NCI-H187 treated with DMSO at 0.1 percent for 48 hours (cell line): ENCODE measurements at regions not wholly inside any gene's neighbourhood (a gene's known extent, or its start where the extent isn't known, plus 50 kb on each side); places are given as distances from the start of the nearest gene placed in this dataset.

Experiments used
- DNase-seq: peaks from one replicate; lab custom pipeline; 2025; lab: John Stamatoyannopoulos, UW

DNA sequence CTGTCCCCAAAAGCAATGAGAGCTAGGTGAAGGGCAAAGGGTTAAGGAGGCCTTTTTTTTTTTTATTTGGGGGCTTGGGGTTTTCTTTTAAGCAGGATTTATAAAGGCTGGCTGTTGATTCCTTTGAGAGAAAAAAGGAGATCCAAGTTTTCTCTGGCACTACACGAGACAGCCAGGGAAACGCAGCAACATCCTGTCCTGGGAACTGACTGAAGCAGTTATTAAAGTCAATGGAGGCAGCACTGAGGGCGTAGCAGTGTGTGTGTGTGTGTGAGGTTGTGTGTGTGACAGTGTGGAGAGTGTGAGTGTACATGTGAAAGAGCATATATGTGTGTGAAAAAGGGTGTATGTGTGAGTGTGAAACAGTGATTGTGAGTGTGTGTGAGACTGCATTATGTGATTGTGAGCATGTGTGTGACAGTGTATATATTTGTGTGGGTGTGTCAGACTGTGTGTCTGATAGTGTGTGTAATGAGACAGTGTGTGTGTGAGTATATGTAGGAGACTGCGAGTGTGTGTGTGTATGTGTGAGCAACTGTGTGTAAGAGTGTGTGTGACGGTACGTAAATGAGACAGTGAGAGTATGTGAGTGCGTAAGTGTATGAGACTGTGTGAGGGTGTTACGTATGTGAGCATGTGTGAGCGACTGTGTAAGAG lies 65.9 kb upstream of the TIAM1 start:
- no peak for DNase-seq

DNA sequence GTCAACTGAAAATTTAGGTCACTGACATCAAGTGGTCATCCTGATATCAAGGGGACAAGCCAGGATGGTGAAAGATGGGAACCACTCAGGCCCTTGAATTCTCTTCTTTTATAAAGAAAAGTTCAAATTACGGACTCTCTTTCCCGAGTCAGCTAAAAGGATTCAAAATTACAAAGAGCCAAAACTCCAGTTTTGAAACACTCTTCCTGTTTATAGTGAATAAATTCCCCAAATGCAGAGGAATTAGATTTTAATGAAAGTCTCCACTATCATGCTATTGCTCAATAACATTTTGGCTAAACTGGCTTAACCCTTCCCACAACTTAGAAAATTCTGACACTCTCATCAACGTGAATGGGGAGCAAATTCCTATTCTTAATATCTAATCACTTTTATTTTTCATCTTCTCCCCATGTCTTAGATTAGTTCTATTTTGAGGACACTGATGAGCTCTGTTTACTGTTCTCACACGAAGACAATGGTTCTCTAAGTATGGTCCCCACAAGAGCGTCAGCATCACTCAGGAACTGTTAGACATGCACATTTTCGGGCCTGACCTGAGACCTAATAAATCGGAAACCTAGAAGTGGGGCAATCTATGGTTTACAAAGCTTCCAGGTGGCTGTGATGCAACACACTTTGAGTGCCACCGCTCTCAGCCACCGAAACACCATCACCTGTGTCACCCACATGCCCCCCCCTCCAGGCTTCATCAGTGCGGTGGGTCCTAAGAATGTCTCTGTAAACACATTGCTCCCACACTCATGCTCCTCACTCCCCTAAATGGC lies 64.4 kb upstream of the TIAM1 start:
- DNase-seq = no peak

DNA sequence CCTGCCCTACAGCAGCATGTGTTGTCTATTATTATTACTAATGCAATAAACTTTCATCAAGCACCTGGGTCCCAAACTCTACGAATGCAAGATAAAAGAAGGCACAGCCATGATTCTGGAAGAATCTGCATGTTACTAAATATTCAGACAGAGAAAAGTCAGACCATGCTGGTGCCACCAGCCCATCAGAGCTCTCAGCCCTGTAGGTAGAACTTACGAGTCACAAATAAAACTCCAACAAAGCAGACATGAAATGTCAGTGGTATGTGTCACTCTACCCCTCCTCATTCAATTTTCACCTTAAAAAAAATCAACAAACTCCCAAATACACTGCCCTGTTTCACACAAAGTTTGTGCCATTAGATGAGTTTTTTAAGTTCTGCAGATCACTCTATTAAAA lies 62.4 kb upstream of the TIAM1 start:
- DNase-seq = no peak

DNA sequence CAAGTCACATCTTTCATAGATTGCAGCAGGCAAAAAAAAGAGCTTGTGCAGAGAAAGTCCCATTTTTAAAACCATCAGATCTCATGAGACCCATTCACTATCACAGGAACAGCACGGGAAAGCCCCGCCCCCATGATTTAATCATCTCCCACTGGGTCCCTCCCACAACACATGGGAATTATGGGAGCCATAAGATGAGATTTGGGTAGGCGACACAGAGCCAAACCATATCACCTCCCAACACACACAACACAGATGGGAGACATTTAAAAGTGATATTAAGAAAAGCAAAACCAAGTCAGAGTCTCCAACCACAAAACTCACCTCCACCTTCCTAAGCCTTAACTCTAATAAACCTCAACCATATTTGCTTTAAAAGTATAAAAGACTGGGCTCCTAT lies 61.5 kb upstream of the TIAM1 start:
- DNase-seq = no peak

DNA sequence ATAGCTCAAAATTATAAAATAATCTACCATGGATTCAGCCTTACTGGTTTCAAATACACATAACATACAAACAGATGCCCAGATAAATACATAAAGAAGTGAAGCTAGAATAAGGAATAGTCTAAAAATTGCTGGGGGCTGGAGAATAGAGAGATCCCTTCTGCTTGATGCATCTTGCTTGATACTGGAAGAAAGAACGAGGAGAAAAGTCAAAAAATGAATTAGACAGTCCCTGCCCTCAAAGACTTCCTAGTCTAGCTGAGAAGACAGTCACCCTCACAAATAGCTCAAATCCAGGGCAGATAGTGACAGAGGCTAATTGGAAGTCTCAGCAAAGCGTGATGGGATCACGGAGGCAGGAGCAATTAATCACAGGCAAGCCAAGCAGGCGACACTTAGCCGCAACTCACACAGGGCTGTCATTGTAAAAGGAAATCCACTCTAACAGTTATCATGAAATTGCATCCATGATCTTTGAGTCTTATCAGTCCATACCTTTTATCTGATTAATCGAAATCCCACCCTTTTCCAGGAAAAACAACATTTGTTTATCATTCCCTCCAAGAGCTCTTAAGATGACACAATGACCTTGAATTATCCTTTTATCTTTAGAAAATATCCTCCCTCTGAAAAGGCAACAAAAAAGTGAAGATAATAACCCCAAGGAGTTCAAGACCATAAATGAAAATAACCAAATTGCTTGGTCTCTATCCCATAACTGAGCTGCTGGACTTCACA lies 59.7 kb upstream of the TIAM1 start:
- no peak for DNase-seq

DNA sequence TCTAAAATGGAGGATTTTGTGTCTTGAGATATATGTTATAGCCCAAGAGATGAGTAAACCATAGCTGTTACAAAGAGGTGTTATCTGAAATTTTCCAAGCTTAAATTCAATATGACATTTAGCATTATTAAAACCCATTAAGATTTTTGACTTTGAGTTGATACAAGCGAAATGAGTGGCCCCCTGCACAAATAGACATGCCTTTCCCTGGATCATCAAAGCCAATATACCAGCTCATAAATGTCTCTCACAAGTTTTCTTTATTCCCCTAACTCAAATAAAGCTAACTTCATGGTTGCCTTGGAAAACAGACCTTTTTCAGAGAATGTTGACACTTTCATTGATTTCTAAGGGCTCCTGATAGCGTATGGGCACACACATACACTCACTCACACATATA lies 55.5 kb upstream of the TIAM1 start:
- DNase-seq = no peak

DNA sequence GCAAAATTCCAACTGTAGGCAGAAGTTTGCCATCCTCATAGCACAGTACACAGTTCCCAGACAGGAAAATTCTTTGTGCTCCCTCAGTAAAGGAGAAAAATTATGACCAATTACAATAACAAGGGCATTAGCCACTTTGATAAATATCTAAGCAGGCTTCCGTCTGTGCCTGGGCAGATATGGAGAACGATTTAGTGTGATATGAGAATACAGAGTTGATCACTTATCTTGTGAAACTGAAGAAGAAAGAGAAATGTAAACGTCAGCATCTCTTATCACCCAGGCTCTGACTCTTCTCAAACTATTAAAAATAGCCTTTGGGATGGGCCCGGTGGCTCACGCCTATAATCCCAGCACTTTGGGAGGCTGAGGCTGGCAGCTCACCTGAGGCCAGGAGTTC lies 54.5 kb upstream of the TIAM1 start:
- DNase-seq = no peak

DNA sequence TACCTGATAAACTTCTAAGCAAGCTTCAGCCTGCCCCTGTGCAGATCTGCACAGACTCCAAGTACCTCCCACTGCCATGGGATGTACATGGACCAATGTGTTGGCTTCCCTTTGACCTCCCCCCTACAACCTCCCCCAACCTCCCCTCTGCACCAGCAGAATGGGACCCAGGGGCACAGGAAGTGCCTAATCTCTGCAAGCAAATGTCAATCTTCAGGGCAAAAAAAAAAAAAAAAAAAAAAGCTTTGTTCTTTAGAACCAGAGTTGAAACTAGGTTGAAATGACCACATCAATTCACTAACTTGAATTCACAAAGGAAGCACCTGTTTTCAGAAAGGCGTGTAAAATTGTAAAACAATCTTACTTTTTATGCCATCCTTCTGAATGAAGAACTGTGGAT lies 53.9 kb upstream of the TIAM1 start:
- DNase-seq = no peak

DNA sequence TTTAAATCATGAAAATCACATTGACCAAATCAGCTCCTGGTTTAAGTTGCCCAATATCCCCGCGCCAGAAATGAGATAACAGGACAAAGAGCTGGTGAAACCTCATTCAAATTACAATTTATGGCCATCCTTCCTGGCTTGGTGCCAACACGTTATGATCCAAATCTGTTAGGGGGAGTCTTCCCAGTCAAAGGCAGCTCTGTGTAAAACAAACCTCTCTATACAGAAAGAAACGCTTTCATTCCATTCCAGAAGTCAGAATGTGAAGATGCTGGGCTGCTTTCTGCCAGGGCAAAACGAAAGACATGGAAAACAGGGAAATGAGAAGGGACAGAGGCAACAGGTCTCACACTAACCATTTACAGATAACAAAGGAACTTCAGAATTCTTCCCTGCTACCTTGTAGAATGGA lies 53.5 kb upstream of the TIAM1 start:
- no peak for DNase-seq

DNA sequence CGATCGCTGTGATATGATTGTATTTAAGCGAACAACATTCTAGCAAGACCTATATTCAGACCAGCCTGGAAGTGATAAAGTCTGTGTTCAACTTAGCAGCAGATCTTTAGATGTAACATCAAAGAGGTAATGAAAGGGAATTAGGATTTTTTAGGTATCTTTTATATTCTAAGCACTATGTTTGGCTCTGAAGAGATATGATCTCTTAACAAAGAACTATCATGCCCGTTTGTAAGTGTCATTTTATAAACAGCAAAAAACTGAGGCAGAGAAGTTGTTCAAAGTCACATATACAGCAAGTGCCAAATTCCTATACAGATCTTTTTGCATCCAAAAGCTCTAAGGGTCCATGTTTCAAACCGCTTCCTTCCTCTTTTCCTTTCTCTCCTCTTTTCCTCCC lies 53.0 kb upstream of the TIAM1 start:
- DNase-seq = no peak

DNA sequence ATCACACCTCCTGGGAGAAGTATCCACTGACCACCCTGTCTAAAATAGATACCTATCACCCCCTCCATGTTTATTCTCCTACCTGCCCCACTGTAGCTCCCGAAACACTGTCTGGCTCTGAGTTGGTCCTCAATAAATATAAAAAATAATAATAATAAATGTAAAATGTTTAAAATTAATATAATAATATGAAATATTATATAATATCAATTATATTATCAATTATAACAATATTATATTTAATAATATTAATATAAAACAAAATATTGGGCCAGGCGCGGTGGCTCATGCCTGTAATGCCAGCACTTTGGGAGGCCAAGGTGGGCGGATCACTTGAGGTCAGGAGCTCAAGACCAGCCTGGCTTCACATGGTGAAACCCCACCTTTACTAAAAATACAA lies 52.3 kb upstream of the TIAM1 start:
- DNase-seq = no peak

DNA sequence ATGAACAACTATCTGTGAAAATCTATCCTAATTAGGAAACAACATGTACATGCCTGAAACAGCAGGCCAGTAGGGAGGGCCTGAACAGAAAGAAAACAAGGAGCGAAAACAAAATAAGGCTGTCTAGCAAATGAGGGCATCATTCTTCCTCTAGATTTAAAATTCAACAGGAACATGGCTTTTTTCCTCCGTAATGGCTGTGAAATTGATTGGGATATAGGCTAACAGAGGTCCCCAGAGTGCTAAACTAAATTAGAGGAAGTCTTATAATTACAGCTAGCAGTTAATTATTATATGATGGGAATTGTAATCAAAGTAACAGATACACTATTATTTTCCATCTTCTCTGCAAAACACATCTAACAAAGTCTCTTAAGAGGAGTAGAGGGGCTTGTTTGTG lies 51.7 kb upstream of the TIAM1 start:
- no peak for DNase-seq

DNA sequence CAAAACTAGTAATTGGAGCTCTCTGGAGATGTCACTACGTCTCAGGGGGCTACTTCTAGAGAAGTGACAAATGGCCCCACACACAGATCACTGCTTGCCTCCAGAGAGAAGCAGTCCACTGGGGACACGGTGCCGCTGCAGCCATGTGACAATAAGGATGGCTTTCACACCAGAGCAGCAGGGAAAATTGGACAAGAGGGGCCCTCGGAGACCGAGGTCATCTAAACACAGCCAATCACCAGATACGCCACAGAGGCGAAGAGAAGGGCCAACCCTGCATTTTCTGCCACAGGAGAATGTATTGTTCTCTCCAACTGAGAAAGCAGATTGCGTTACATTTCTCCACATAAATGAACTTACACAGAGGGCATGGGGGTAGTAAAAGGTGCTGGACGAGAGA lies 51.2 kb upstream of the TIAM1 start:
- no peak for DNase-seq

DNA sequence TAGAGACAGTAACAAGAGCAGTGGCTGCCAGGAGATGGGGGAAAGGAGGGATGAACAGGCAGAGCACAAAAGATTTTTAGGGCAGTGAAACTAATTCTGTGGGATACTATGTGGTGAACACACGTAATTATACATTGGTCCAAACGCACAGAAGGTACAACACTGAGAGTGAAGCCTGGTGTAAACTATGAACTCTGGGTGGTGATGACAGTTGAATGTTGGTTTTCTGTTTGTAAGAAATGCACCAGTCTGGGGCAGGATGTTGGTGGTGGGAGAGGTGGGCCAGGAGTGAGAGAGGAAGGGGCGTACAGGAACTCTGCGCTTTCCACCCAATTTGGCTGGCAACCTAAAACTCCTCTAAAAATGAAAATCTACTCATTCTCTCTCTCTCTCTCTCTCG lies 50.2 kb upstream of the TIAM1 start:
- no peak for DNase-seq
